Prostate gland (tissue), 2 donors: ENCODE measurements at regions not wholly inside any gene's neighbourhood (a gene's known extent, or its start where the extent isn't known, plus 50 kb on each side); places are given as distances from the start of the nearest gene placed in this dataset.

Experiments
- DNase-seq: peaks from one replicate; pipeline ENCODE4 v3.0.0-alpha.2; 2019; ENCODE audit warnings: low spot score
- H3K27ac ChIP-seq, 2 donors: fragments of 200-600 bp; sonication (generic); 2 replicates each; pipeline ENCODE4 v1.5.1; 2017 to 2019
- H3K27me3 ChIP-seq: fragments of 200-600 bp; sonication (generic); replicated peaks from 2 replicates; pipeline ENCODE4 v1.5.1; 2019; ENCODE audit not compliant: insufficient read depth
- H3K36me3 ChIP-seq, 2 donors: fragments of 200-600 bp; sonication (generic); 1 replicate in 1 of 2; 2 replicates in 1 of 2; pipeline versions ENCODE4 v1.5.1 to v1.8.1; 2017 to 2019
- H3K4me1 ChIP-seq: fragments of 200-600 bp; sonication (generic); replicated peaks from 2 replicates; pipeline ENCODE4 v1.5.1; 2019
- H3K4me3 ChIP-seq, 2 donors: fragments of 200-600 bp; sonication (generic); 2 replicates each; pipeline ENCODE4 v1.5.1; 2017 to 2019
- H3K9me3 ChIP-seq: fragments of 200-600 bp; sonication (generic); 2 replicates; pipeline ENCODE4 v1.5.1; 2017
- POLR2A ChIP-seq: fragments of 450-650 bp; IDR thresholded peaks from one replicate; pipeline ENCODE4 v1.6.1; 2016; ENCODE audit warnings: antibody characterized with exemption, mild to moderate bottlenecking
- POLR2AphosphoS5 ChIP-seq: sonication (generic); formaldehyde crosslinking; IDR thresholded peaks from one replicate; pipeline ENCODE4 v1.6.1; 2017; ENCODE audit warnings: antibody characterized with exemption
- WGBS: methylation state at CpG from one replicate; pipeline ENCODE4 v1.1.5; 2018; 5-methylcytosine and 5-hydroxymethylcytosine counted together
- intact Hi-C: fragments of 100-400 bp; cut with DNase I; formaldehyde crosslinking; loops from one replicate; pipeline ENCODE4 v1.14.2; 2022
- TF ChIP-seq, protein P1 (sequence below), 4 experiments: fragments of 200-600 bp in 2 of 4; fragments of 450-650 bp in 2 of 4; sonication (generic) in 2 of 4; IDR thresholded peaks; 1 replicate in 3 of 4; 2 replicates in 1 of 4; pipeline ENCODE4 v1.5.1; 2016 to 2019; ENCODE audit warnings: antibody characterized with exemption in 4 of 4, mild to moderate bottlenecking in 2 of 4, moderate library complexity in 2 of 4

GRCh38 chr1:172766462-172766861, 107.6 kb downstream of the FASLG start:
- intact Hi-C loops = no loop called here
- DNase-seq = no peak
- Histone ChIP-seq H3K27ac (no peak overlapping the region), H3K4me1 (no peaks in the 10 kb centered on the region), H3K27me3 (no peaks in the 10 kb centered on the region), H3K4me3 (no peak overlapping the region), H3K36me3 (no peaks in the 10 kb centered on the region), H3K9me3 (no peaks in the 10 kb centered on the region)
- TF ChIP-seq POLR2A (no peak), POLR2AphosphoS5 (no peak)
- TF ChIP-seq, protein P1, sequence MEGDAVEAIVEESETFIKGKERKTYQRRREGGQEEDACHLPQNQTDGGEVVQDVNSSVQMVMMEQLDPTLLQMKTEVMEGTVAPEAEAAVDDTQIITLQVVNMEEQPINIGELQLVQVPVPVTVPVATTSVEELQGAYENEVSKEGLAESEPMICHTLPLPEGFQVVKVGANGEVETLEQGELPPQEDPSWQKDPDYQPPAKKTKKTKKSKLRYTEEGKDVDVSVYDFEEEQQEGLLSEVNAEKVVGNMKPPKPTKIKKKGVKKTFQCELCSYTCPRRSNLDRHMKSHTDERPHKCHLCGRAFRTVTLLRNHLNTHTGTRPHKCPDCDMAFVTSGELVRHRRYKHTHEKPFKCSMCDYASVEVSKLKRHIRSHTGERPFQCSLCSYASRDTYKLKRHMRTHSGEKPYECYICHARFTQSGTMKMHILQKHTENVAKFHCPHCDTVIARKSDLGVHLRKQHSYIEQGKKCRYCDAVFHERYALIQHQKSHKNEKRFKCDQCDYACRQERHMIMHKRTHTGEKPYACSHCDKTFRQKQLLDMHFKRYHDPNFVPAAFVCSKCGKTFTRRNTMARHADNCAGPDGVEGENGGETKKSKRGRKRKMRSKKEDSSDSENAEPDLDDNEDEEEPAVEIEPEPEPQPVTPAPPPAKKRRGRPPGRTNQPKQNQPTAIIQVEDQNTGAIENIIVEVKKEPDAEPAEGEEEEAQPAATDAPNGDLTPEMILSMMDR (IDR thresholded peaks at IDR 0.05) = no peak
- WGBS = 96% methylated on average over 4 of the region's 4 CpGs

DNA sequence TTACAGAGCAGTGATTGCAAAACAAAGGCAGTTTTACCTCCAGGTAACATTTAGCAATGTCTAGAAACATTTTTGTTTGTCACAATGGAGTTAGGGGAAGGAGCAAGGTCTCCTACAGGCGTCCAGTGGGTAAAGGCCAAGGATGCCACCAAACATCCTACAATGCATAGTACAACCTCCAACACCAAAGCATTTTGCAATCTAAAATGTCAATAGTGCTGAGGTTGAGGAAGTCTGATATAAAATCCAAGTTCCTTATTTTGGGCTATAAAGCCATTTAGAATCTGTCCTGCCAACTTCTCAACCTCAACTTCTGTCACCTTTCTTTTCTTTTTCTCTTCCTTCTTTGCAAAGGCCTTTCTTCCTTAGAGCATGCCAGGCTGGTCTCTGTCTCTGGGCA, 111.2 kb downstream of the FASLG start:
- no peaks in the 10 kb centered on the region for H3K27me3 ChIP-seq
- H3K9me3 ChIP-seq = no peaks in the 10 kb centered on the region
- H3K4me1 ChIP-seq = no peaks in the 10 kb centered on the region
- WGBS = 79% methylated on average over 1 of the region's 1 CpG
- H3K4me3 ChIP-seq = no peak overlapping the region
- H3K36me3 ChIP-seq = no peaks in the 10 kb centered on the region
- intact Hi-C loops = no loop called here
- no peak for DNase-seq
- TF ChIP-seq, protein P1 (IDR thresholded peaks at IDR 0.05) = no peak
- no peak for TF ChIP-seq POLR2A
- no peak for TF ChIP-seq POLR2AphosphoS5
- H3K27ac ChIP-seq = no peak overlapping the region

DNA sequence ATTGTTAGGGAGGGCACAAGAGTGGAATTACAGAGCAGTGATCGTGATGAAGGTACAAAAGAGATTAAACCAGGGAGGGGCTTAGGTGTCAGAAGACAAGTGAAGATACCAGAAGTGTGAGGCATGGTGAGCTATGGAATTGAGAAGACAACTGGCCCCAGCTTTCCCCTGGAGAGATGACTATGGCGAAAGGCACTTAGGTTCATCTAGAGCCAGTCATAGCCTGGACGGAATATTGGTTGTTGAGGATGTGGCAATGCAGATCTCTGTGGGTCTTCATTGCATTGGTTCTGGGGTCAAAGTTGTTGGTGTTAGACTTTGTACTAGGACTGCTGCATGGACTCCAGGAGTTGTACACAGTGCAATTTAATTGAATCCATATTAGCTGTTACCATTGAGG, 115.7 kb downstream of the FASLG start:
- 96% methylated on average over 3 of the region's 3 CpGs for WGBS

GRCh38 chr1:172775606-172776005, 116.7 kb downstream of the FASLG start:
- intact Hi-C loops = no loop called here
- H3K27ac ChIP-seq = no peak overlapping the region
- H3K4me3 ChIP-seq = no peak overlapping the region
- 69% methylated on average over 3 of the region's 3 CpGs for WGBS
- H3K36me3 ChIP-seq = no peaks in the 10 kb centered on the region
- no peak for TF ChIP-seq POLR2AphosphoS5
- TF ChIP-seq POLR2A = no peak
- TF ChIP-seq, protein P1 (IDR thresholded peaks at IDR 0.05) = no peak
- no peaks in the 10 kb centered on the region for H3K4me1 ChIP-seq
- no peak for DNase-seq
- no peaks in the 10 kb centered on the region for H3K27me3 ChIP-seq
- no peaks in the 10 kb centered on the region for H3K9me3 ChIP-seq

More for the DNA sequence above, 115.7 kb downstream of the FASLG start:
- H3K4me3 ChIP-seq = no peak overlapping the region
- no peak overlapping the region for H3K27ac ChIP-seq
- TF ChIP-seq POLR2AphosphoS5 = no peak
- TF ChIP-seq, protein P1 (IDR thresholded peaks at IDR 0.05) = no peak
- no peak for TF ChIP-seq POLR2A
- H3K27me3 ChIP-seq = no peaks in the 10 kb centered on the region
- intact Hi-C loops = no loop called here
- H3K4me1 ChIP-seq = no peaks in the 10 kb centered on the region
- H3K36me3 ChIP-seq = no peaks in the 10 kb centered on the region
- no peaks in the 10 kb centered on the region for H3K9me3 ChIP-seq
- DNase-seq = no peak

DNA sequence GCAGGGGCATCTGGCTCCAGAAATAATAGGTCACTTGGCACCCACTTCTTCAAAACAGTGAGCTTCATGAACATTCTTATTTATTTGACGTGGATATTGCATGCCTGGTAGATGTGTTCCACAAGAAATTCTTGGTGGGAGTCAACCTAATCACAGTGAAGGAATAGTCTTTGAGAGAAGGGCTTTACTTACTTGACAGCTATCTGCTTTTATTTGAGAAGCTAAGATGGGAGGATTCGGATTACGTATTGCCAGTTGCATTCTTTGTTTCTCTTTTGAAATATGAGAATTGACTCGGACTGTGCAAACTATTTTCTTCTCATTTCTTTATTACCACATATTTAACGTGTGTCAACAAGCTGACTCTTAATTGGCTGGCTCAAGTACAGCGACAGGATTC, 117.2 kb downstream of the FASLG start:
- DNase-seq = no peak
- TF ChIP-seq POLR2A (no peak), POLR2AphosphoS5 (no peak)
- TF ChIP-seq, protein P1 (IDR thresholded peaks at IDR 0.05) = no peak
- no peaks in the 10 kb centered on the region for H3K4me1 ChIP-seq
- no peaks in the 10 kb centered on the region for H3K27me3 ChIP-seq
- H3K9me3 ChIP-seq = no peaks in the 10 kb centered on the region
- no peaks in the 10 kb centered on the region for H3K36me3 ChIP-seq
- 32% methylated on average over 6 of the region's 6 CpGs for WGBS
- no peak overlapping the region for H3K4me3 ChIP-seq
- intact Hi-C loops = no loop called here
- no peak overlapping the region for H3K27ac ChIP-seq
